Immature natural killer cell (primary cell): ENCODE measurements at regions not wholly inside any gene's neighbourhood (a gene's known extent, or its start where the extent isn't known, plus 50 kb on each side); places are given as distances from the start of the nearest gene placed in this dataset.

Experiments
- DNase-seq, 3 donors: peaks; one replicate each; pipeline ENCODE4 v3.0.0; 2022; ENCODE audit warnings: mixed read lengths in 1 of 3
- H3K27ac Mint-ChIP-seq, 6 donors: one replicate each; pipeline ENCODE4 v1.8.0; 2020; ENCODE audit warnings: mixed read lengths in 6 of 6, mild to moderate bottlenecking in 5 of 6, inconsistent platforms in 4 of 6, moderate library complexity in 3 of 6
- H3K27me3 Mint-ChIP-seq, 3 donors: one replicate each; pipeline ENCODE4 v1.8.0; 2020 to 2021; ENCODE audit warnings: low read depth in 3 of 3, mild to moderate bottlenecking in 3 of 3, mixed read lengths in 3 of 3, moderate library complexity in 3 of 3, inconsistent platforms in 1 of 3
- H3K36me3 Mint-ChIP-seq, 3 donors: one replicate each; pipeline ENCODE4 v1.8.0; 2020; ENCODE audit warnings: mixed read lengths in 3 of 3, inconsistent platforms in 2 of 3, mild to moderate bottlenecking in 2 of 3
- H3K4me1 Mint-ChIP-seq, 2 donors: one replicate each; pipeline ENCODE4 v1.8.0; 2020; ENCODE audit warnings: inconsistent platforms in 2 of 2, mild to moderate bottlenecking in 2 of 2, mixed read lengths in 2 of 2, moderate library complexity in 1 of 2
- H3K4me3 Mint-ChIP-seq, 5 donors: one replicate each; pipeline ENCODE4 v1.8.0; 2020; ENCODE audit warnings: mild to moderate bottlenecking in 5 of 5, mixed read lengths in 5 of 5, inconsistent platforms in 3 of 5, moderate library complexity in 3 of 5
- H3K9me3 Mint-ChIP-seq, 6 donors: one replicate each; pipeline ENCODE4 v1.8.0; 2020; ENCODE audit warnings: mild to moderate bottlenecking in 6 of 6, mixed read lengths in 6 of 6, inconsistent platforms in 4 of 6, moderate library complexity in 3 of 6

- Mint-ChIP-seq H3K27ac (no peak overlapping the region), H3K36me3 (no peaks in the 10 kb centered on the region), H3K4me1 (peaks cover 0 to 4% of the 10 kb centered on the region in 2 donors), H3K27me3 (peaks cover 5 to 18% (median 17%) of the 10 kb centered on the region in 3 donors), H3K4me3 (no peak overlapping the region), H3K9me3 (no peaks in the 10 kb centered on the region)
- DNase-seq: no peak
Observed at GRCh38 chr12:111038941-111039340, 118.6 kb upstream of the MYL2 start.

- Mint-ChIP-seq H3K27ac (no peak overlapping the region), H3K36me3 (no peaks in the 10 kb centered on the region), H3K9me3 (no peaks in the 10 kb centered on the region), H3K4me1 (peaks cover 0 to 4% of the 10 kb centered on the region in 2 donors), H3K27me3 (peaks cover 5 to 18% (median 17%) of the 10 kb centered on the region in 3 donors), H3K4me3 (no peak overlapping the region)
- no peak for DNase-seq
Observed at GRCh38 chr12:111038077-111038476, 117.7 kb upstream of the MYL2 start.

- Mint-ChIP-seq H3K9me3 (no peaks in the 10 kb centered on the region), H3K27ac (no peak overlapping the region), H3K27me3 (peaks cover 10 to 26% (median 17%) of the 10 kb centered on the region in 3 donors), H3K4me1 (peaks cover 0 to 6% of the 10 kb centered on the region in 2 donors), H3K4me3 (no peak overlapping the region), H3K36me3 (no peaks in the 10 kb centered on the region)
- DNase-seq: no peak
Observed at GRCh38 chr12:111037047-111037446, 116.7 kb upstream of the MYL2 start.

- DNase-seq: no peak
- Mint-ChIP-seq H3K4me3 (no peak overlapping the region), H3K27me3 (peaks cover 17 to 30% (median 18%) of the 10 kb centered on the region in 3 donors), H3K9me3 (no peaks in the 10 kb centered on the region), H3K27ac (no peak overlapping the region), H3K36me3 (no peaks in the 10 kb centered on the region), H3K4me1 (peaks cover 0 to 6% of the 10 kb centered on the region in 2 donors)
Observed at GRCh38 chr12:111035578-111036301, 115.4 kb upstream of the MYL2 start.

GRCh38 chr12:111034886-111035577 is 114.7 kb upstream of the MYL2 start:
- H3K27ac Mint-ChIP-seq: no peak overlapping the region
- H3K27me3 Mint-ChIP-seq: peaks cover 13 to 26% (median 14%) of the 10 kb centered on the region in 3 donors
- no peaks in the 10 kb centered on the region for H3K9me3 Mint-ChIP-seq
- no peaks in the 10 kb centered on the region for H3K36me3 Mint-ChIP-seq
- peak overlapping the region in 1 of 5 donors; percentile 54 for H3K4me3 Mint-ChIP-seq
- no peak for DNase-seq
- H3K4me1 Mint-ChIP-seq: peaks cover 0 to 6% of the 10 kb centered on the region in 2 donors

GRCh38 chr12:111034083-111034885 is 113.9 kb upstream of the MYL2 start, which contains the start of gene CUX2:
TSS of gene CUX2 (plus strand) at chr12:111034165.
- peaks cover 13 to 26% (median 14%) of the 10 kb centered on the region in 3 donors for H3K27me3 Mint-ChIP-seq
- H3K4me3 Mint-ChIP-seq: peak within 1 kb of the TSS in 1 of 5 donors; percentile 54
- no peak for DNase-seq
- H3K36me3 Mint-ChIP-seq: no peaks in the 10 kb centered on the region
- H3K4me1 Mint-ChIP-seq: peaks cover 0 to 6% of the 10 kb centered on the region in 2 donors
- H3K27ac Mint-ChIP-seq: no peak within 1 kb of the TSS
- no peaks in the 10 kb centered on the region for H3K9me3 Mint-ChIP-seq

- Mint-ChIP-seq H3K36me3 (no peaks in the 10 kb centered on the region), H3K4me1 (peaks cover 0 to 6% of the 10 kb centered on the region in 2 donors), H3K4me3 (no peak overlapping the region), H3K27me3 (peaks cover 12 to 26% (median 13%) of the 10 kb centered on the region in 3 donors), H3K9me3 (no peaks in the 10 kb centered on the region), H3K27ac (no peak overlapping the region)
- no peak for DNase-seq
Observed at GRCh38 chr12:111033281-111034082, 113.1 kb upstream of the MYL2 start.

GRCh38 chr12:111032591-111032919 is 112.2 kb upstream of the MYL2 start:
- Mint-ChIP-seq H3K4me3 (peak overlapping the region in 2 of 5 donors; percentile 4 to 21), H3K36me3 (no peaks in the 10 kb centered on the region), H3K9me3 (no peaks in the 10 kb centered on the region), H3K27me3 (peaks cover 13 to 27% (median 15%) of the 10 kb centered on the region in 3 donors), H3K4me1 (peaks cover 0 to 6% of the 10 kb centered on the region in 2 donors), H3K27ac (no peak overlapping the region)
- no peak for DNase-seq

- peak overlapping the region in 2 of 5 donors; percentile 4 to 21 for H3K4me3 Mint-ChIP-seq
- peaks cover 13 to 29% (median 15%) of the 10 kb centered on the region in 3 donors for H3K27me3 Mint-ChIP-seq
- H3K4me1 Mint-ChIP-seq: peaks cover 0 to 6% of the 10 kb centered on the region in 2 donors
- H3K9me3 Mint-ChIP-seq: no peaks in the 10 kb centered on the region
- no peak for DNase-seq
- H3K27ac Mint-ChIP-seq: no peak overlapping the region
- H3K36me3 Mint-ChIP-seq: no peaks in the 10 kb centered on the region
Observed at GRCh38 chr12:111031916-111032590, 111.7 kb upstream of the MYL2 start.

GRCh38 chr12:111030800-111031199 is 110.4 kb upstream of the MYL2 start:
- H3K27me3 Mint-ChIP-seq: peaks cover 14 to 23% (median 17%) of the 10 kb centered on the region in 3 donors
- H3K4me3 Mint-ChIP-seq: no peak overlapping the region
- H3K36me3 Mint-ChIP-seq: no peaks in the 10 kb centered on the region
- H3K9me3 Mint-ChIP-seq: no peaks in the 10 kb centered on the region
- H3K4me1 Mint-ChIP-seq: peaks cover 0 to 3% of the 10 kb centered on the region in 2 donors
- no peak for DNase-seq
- H3K27ac Mint-ChIP-seq: no peak overlapping the region

- Mint-ChIP-seq H3K27ac (no peak overlapping the region), H3K4me1 (peaks cover 0 to 2% of the 10 kb centered on the region in 2 donors), H3K27me3 (peaks cover 9 to 17% (median 15%) of the 10 kb centered on the region in 3 donors), H3K4me3 (no peak overlapping the region), H3K9me3 (no peaks in the 10 kb centered on the region), H3K36me3 (no peaks in the 10 kb centered on the region)
- no peak for DNase-seq
Observed at GRCh38 chr12:111029732-111030131, 109.4 kb upstream of the MYL2 start.

GRCh38 chr12:111029305-111029704 is 108.9 kb upstream of the MYL2 start:
- peaks cover 0 to 2% of the 10 kb centered on the region in 2 donors for H3K4me1 Mint-ChIP-seq
- H3K27me3 Mint-ChIP-seq: peaks cover 9 to 18% (median 17%) of the 10 kb centered on the region in 3 donors
- H3K9me3 Mint-ChIP-seq: no peaks in the 10 kb centered on the region
- no peak overlapping the region for H3K4me3 Mint-ChIP-seq
- no peaks in the 10 kb centered on the region for H3K36me3 Mint-ChIP-seq
- H3K27ac Mint-ChIP-seq: no peak overlapping the region
- no peak for DNase-seq

GRCh38 chr12:111028830-111029229 is 108.5 kb upstream of the MYL2 start:
- Mint-ChIP-seq H3K27me3 (peaks cover 9 to 20% (median 17%) of the 10 kb centered on the region in 3 donors), H3K4me3 (no peak overlapping the region), H3K36me3 (no peaks in the 10 kb centered on the region), H3K27ac (no peak overlapping the region), H3K9me3 (no peaks in the 10 kb centered on the region), H3K4me1 (peaks cover 0 to 2% of the 10 kb centered on the region in 2 donors)
- DNase-seq: no peak
